NB4 (cell line): ENCODE measurements at regions not wholly inside any gene's neighbourhood (a gene's known extent, or its start where the extent isn't known, plus 50 kb on each side); places are given as distances from the start of the nearest gene placed in this dataset.

Experiments
- DNase-seq: peaks from one replicate; pipeline ENCODE4 v3.0.0; 2010; ENCODE audit warnings: low read depth
- H3K4me3 ChIP-seq: one replicate; pipeline ENCODE4 v1.5.1; 2011; ENCODE audit warnings: mild to moderate bottlenecking, low read depth, low read length, moderate library complexity
- CTCF ChIP-seq: IDR thresholded peaks from one replicate; pipeline ENCODE4 v1.5.1; 2012; ENCODE audit warnings: low read depth, low read length
- MAX ChIP-seq: IDR thresholded peaks from 2 replicates; pipeline ENCODE4 v1.6.1; 2011; ENCODE audit warnings: low read depth, low read length
- MYC ChIP-seq: IDR thresholded peaks from 2 replicates; pipeline ENCODE4 v1.6.1; 2011; ENCODE audit warnings: low read depth, low read length
- POLR2A ChIP-seq: IDR thresholded peaks from 2 replicates; pipeline ENCODE4 v1.6.1; 2011; ENCODE audit warnings: mild to moderate bottlenecking; ENCODE audit not compliant: insufficient read length; ENCODE audit errors: extremely low read depth

GRCh38 chr11:90274362-90274761 lies 51.5 kb upstream of the CHORDC1 start:
- H3K4me3 ChIP-seq, result no peak overlapping the region
- DNase-seq, result no peak
- no peak for TF ChIP-seq CTCF
- no peak for TF ChIP-seq MAX
- TF ChIP-seq POLR2A, result no peak
- no peak for TF ChIP-seq MYC
